Activated B cell treated with CpG ODN at 0.5 μM for 24 hours (primary cell): ENCODE measurements at regions not wholly inside any gene's neighbourhood (a gene's known extent, or its start where the extent isn't known, plus 50 kb on each side); places are given as distances from the start of the nearest gene placed in this dataset.

Experiments used
- ATAC-seq: fragments of 200-7000 bp; cut with Tn5 transposase; one replicate; pipeline ENCODE4 v1.10.0; 2021; ENCODE audit warnings: low read depth, mild to moderate bottlenecking, moderate library complexity
- CTCF ChIA-PET: fragments of 350-600 bp; sonication (Branson Sonifier 250); formaldehyde crosslinking; loops from one replicate; lab custom pipeline; 2021; ENCODE audit warnings: antibody characterized with exemption; lab: Charles Lee
- POLR2A ChIA-PET: fragments of 350-600 bp; sonication (Branson Sonifier 250); formaldehyde crosslinking; loops from one replicate; lab custom pipeline; 2021; ENCODE audit warnings: antibody characterized with exemption; lab: Charles Lee
- DNase-seq: peaks from one replicate; pipeline ENCODE4 v3.0.0; 2022
- H3K27ac Mint-ChIP-seq: one replicate; pipeline ENCODE4 v1.8.0; 2020; ENCODE audit warnings: mixed read lengths
- H3K27me3 Mint-ChIP-seq: one replicate; pipeline ENCODE4 v1.8.0; 2021; ENCODE audit warnings: mixed read lengths
- H3K36me3 Mint-ChIP-seq: one replicate; pipeline ENCODE4 v1.8.0; 2021; ENCODE audit warnings: low read depth, mixed read lengths
- H3K4me1 Mint-ChIP-seq: one replicate; pipeline ENCODE4 v1.8.0; 2021; ENCODE audit warnings: mixed read lengths
- H3K4me3 Mint-ChIP-seq: one replicate; pipeline ENCODE4 v1.8.0; 2020; ENCODE audit warnings: mild to moderate bottlenecking, mixed read lengths
- H3K9me3 Mint-ChIP-seq: one replicate; pipeline ENCODE4 v1.8.0; 2020; ENCODE audit warnings: mixed read lengths
- CTCF ChIP-seq: fragments of 200-600 bp; IDR thresholded peaks from one replicate; pipeline ENCODE4 v1.8.0; 2022; ENCODE audit warnings: antibody characterized with exemption, mild to moderate bottlenecking
- intact Hi-C: fragments of 100-400 bp; cut with micrococcal nuclease; formaldehyde crosslinking; loops from one replicate; pipeline ENCODE4 v1.15.1; 2024

GRCh38 chr2:150042500-150043171 lies 444.8 kb downstream of the RND3 start:
- H3K4me1 Mint-ChIP-seq: no peaks in the 10 kb centered on the region
- H3K27ac Mint-ChIP-seq: no peak overlapping the region
- H3K27me3 Mint-ChIP-seq: no peaks in the 10 kb centered on the region
- no peaks in the 10 kb centered on the region for H3K36me3 Mint-ChIP-seq
- H3K4me3 Mint-ChIP-seq: no peak overlapping the region
- CTCF ChIA-PET: interaction anchor here (0.7 kb wide), 1 partner anchor 624 kb away, joined by 3 read pairs; no protein-coding TSS in a partner anchor
- ATAC-seq (no peak), DNase-seq (no peak)
- intact Hi-C loops: no loop called here
- H3K9me3 Mint-ChIP-seq: no peaks in the 10 kb centered on the region
- no peak for TF ChIP-seq CTCF
- POLR2A ChIA-PET: no interaction called here

GRCh38 chr2:150041722-150042425 lies 445.6 kb downstream of the RND3 start:
- POLR2A ChIA-PET: no interaction called here
- Mint-ChIP-seq H3K27ac (no peak overlapping the region), H3K9me3 (no peaks in the 10 kb centered on the region), H3K4me1 (no peaks in the 10 kb centered on the region), H3K36me3 (no peaks in the 10 kb centered on the region), H3K27me3 (no peaks in the 10 kb centered on the region), H3K4me3 (no peak overlapping the region)
- TF ChIP-seq CTCF: no peak
- CTCF ChIA-PET: no interaction called here
- ATAC-seq (no peak), DNase-seq (no peak)
- intact Hi-C loops: no loop called here

- no peak overlapping the region for H3K27ac Mint-ChIP-seq
- no peak for TF ChIP-seq CTCF
- H3K27me3 Mint-ChIP-seq: no peaks in the 10 kb centered on the region
- H3K4me1 Mint-ChIP-seq: no peaks in the 10 kb centered on the region
- DNase-seq (no peak), ATAC-seq (no peak)
- no peak overlapping the region for H3K4me3 Mint-ChIP-seq
- CTCF ChIA-PET: no interaction called here
- H3K36me3 Mint-ChIP-seq: no peaks in the 10 kb centered on the region
- H3K9me3 Mint-ChIP-seq: no peaks in the 10 kb centered on the region
- POLR2A ChIA-PET: no interaction called here
- intact Hi-C loops: no loop called here
Measured at GRCh38 chr2:150036622-150037021, 449.0 kb upstream of the MMADHC start.

GRCh38 chr2:150034665-150035064 lies 447.1 kb upstream of the MMADHC start:
- H3K9me3 Mint-ChIP-seq: no peaks in the 10 kb centered on the region
- no peaks in the 10 kb centered on the region for H3K4me1 Mint-ChIP-seq
- DNase-seq (no peak), ATAC-seq (no peak)
- H3K27ac Mint-ChIP-seq: no peak overlapping the region
- H3K27me3 Mint-ChIP-seq: no peaks in the 10 kb centered on the region
- no peaks in the 10 kb centered on the region for H3K36me3 Mint-ChIP-seq
- no peak for TF ChIP-seq CTCF
- intact Hi-C loops: no loop called here
- H3K4me3 Mint-ChIP-seq: no peak overlapping the region
- POLR2A ChIA-PET: no interaction called here
- CTCF ChIA-PET: no interaction called here

- no peaks in the 10 kb centered on the region for H3K9me3 Mint-ChIP-seq
- no peaks in the 10 kb centered on the region for H3K27me3 Mint-ChIP-seq
- H3K4me3 Mint-ChIP-seq: no peak overlapping the region
- POLR2A ChIA-PET: no interaction called here
- no peak for ATAC-seq
- TF ChIP-seq CTCF: no peak
- H3K27ac Mint-ChIP-seq: no peak overlapping the region
- no peaks in the 10 kb centered on the region for H3K36me3 Mint-ChIP-seq
- H3K4me1 Mint-ChIP-seq: no peaks in the 10 kb centered on the region
- DNase-seq: no peak
- intact Hi-C loops: no loop called here
- CTCF ChIA-PET: no interaction called here
Measured at GRCh38 chr2:150030436-150031190, 443.0 kb upstream of the MMADHC start.
